GM19372 (cell line): ENCODE measurements at regions not wholly inside any gene's neighbourhood (a gene's known extent, or its start where the extent isn't known, plus 50 kb on each side); places are given as distances from the start of the nearest gene placed in this dataset.

Experiments
- ATAC-seq: cut with Tn5 transposase; IDR thresholded peaks from one replicate; pipeline ENCODE4 v1.9.1; 2021; ENCODE audit warnings: mild to moderate bottlenecking, low read depth, moderate library complexity; ENCODE audit not compliant: unreplicated experiment

DNA sequence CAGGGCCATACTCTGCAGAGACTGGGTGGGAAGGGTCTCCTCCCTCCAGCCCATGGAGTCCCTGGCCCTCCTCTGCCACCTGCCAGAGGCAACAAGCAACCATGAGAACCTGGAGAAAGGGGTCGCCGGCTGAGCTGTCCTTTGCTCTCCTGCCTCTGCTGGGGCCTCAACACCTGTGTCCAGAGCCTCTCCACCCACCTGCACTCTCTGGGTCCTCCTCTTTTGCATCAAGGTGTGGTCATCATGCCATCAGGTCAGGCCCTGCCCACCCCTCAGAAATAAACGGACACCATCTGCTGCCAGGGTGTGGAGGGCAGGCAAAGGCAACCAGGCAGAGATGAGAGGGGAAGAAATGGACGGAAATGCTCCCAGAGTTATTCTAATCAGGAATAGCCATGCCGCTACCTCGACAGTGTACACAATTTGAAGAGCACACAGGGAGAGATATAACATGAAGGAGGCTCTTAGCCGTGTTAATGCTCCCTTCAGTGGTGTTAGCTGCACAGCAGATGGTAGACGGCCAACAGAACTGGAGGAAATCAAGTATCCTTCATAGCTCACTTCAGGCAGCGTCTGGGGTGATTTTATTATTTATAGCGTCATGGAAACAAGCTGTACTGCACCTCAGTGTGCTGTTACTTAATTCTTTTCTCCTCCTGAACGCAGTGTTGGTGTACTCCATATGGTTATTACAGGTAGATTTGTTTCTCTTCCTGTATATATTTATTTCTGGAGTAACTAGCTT, 247.9 kb downstream of the TSN start:
- ATAC-seq, result no peak

DNA sequence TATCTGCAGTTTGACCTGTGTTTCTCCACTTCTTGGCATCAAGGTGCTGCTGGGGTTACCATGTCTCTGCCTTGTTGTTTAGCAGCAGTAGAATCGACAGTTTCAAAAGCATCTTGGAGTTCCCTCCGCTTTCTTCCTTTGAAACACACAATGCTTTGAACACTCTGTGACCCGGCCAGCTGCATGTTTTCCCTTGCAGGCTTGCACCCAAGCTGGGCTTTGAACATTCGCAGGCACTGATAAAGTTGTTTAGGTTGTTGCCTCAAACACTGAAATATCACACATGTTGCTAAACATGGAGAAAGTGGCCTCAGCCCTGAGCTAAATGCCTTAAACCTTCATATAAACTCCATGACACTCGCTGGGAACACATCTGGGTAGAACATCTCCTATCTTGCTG, 251.7 kb downstream of the TSN start:
- no peak for ATAC-seq

DNA sequence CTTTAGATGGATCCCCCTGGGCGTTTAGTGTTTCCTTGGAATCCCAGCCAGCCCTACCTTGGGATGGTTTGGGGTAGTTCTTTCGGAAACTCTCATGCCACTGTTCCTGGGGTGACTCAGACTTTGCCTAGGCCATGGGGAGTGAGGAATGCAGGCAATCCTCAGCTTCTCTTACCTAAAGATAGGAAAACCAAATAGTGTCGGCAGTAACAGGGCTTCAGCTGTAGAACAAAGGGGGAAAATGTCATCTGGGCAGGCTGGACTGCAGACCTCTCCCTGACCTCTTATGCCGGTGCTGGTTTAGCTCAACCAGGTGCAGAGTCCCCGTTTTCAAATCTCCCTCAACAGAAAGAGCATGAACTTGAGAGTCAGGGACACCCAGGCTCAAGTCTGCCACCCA, 252.1 kb downstream of the TSN start:
- ATAC-seq, result no peak

DNA sequence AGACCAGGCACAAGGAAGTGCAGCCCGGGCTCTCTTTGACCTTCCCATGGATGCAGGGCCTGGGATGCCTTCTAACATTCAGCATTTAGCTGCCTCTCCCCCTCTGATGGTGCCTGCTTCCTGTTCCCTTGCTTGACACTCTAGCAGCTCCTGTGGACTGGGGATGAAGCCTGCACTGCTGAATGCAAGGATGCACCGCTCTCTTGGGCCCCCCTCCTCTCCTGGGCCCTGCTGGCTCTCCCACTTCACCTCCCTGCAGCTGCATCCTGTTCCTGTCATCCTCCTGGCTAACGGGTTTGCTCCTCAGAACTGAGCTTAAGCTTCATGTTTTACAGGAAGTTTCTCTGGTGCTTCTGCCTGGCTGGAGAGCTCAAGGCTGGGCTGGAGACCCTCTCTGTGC, 254.1 kb downstream of the TSN start:
- ATAC-seq, result no peak

DNA sequence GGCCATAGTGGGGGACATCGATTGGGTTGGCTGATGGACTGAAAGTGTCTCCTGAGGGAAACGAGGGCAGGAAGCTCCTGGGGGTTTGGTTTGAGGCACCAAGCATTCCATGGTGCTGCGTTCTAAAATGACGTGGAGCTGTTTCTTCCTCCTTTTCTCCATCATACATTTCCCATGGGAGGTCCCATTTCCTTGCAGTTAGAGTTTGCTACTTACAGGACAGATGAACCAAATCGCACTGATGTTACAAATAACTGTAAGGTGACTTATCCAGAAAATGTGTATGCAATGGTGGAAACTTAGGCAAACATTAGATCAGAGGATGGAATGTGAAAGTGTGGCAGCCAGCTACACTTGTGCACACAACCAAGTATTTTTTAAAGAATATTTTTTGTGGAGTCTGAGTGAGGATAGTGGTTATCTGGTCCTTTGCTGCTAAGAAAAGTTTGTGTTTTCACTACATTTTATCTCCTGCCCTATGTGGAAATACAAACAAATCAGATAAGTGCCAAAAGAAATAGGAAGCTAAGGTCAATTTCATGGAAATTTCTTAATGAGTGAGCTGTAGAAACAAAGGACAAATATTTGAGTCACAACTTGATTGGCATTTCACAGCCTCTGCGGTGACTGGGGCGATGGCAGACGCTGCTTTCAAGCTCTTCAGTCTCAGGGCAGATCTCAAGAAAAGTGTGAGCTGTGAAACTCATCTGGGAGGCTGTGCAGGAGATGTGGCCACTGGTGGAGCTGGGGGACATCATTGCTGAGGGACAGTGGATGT, 256.2 kb downstream of the TSN start:
- no peak for ATAC-seq

DNA sequence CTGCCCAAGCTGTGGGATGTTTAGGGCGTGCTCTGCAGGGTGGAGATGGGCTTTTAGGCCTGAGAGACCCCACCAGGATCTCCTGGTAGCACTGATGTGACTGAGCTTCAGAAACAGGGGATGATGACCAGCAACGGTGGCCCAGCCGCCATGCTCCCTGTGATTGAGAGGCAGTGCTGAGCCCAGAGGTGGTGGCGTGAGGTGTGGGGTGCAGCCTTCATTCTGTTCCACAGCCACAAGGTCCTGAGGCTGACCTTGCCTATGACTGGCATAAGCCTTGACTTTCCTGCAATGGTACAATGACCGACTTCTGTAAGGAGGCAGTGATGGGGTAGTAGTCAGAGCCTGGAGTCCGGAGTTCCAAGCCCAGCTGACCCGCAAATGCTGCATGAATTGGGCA, 263.3 kb downstream of the TSN start:
- no peak for ATAC-seq

DNA sequence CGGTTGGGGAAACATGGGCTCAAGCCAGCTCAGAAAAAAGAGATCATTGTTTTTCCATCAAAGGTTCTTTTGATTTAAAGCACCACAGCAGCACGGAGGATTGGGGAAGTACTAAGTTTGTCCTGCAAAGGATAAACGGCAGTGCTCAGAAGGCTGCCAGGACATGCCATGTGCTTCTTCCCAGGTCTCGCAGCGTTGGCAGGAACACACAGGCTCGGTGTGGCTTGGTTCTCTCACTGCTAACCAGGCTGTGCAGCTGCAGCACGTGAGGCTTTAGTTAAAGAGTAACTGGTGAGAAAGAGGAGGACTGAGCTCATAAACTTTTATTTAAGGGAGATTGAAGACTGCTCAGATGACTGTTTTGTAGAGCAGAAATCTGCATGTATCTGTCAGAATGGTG, 264.3 kb downstream of the TSN start:
- ATAC-seq, result no peak

DNA sequence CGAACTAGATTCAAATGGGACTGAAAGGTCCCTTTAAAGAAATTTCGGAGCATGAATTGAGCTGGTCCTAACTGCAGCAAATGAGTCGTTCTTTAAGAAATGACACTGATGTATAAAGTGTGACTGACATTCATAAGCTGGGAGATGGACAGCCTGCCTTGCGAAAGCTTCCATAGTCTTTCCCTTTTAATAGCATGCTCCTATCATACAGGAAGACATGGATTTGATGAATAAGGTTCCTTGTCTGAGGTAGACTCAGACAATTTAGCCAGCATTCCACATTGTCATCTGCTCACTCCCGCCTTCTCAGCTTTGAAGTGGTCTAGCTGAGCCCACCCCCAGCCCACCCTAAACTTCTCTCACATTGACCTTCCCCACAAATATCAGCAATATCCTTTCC, 264.9 kb downstream of the TSN start:
- no peak for ATAC-seq

DNA sequence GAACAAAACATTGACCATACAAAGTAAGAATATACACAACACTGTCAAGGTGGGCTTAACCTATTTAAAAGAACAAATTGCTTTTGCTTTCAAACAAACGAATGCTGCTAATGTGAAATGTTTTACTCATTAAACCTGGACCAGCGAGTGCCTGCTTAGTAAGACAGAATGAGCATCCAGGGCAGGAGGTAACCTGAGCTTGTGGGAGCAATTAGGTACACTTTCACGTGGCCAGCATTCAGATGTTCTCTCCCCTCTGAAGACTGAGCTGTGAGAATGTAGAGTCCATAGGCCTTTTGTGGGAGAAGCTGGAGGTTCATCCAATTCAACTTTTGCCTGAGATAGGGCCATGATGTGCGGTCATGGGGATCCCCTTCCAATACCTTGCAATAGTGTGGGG, 266.5 kb downstream of the TSN start:
- no peak for ATAC-seq

DNA sequence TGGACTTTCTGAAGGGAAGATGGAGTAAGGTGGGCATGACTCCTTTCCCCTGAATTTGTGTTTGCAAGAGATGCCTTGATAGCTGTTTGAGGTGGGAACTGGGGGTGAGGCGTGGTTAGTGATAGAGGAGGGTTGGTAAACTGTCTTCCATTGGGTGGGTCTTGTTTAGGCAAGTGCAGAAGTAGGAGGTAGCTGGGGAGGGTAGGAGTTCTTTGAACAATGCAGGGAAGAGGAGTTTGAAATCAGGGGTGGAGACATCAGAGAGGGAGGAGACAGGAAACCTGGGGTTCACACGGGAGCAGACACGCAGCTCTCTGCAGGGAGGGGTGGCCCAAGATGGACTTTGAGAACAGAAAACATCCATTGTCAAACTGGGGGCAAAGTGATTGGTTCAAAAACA, 267.1 kb downstream of the TSN start:
- no peak for ATAC-seq

DNA sequence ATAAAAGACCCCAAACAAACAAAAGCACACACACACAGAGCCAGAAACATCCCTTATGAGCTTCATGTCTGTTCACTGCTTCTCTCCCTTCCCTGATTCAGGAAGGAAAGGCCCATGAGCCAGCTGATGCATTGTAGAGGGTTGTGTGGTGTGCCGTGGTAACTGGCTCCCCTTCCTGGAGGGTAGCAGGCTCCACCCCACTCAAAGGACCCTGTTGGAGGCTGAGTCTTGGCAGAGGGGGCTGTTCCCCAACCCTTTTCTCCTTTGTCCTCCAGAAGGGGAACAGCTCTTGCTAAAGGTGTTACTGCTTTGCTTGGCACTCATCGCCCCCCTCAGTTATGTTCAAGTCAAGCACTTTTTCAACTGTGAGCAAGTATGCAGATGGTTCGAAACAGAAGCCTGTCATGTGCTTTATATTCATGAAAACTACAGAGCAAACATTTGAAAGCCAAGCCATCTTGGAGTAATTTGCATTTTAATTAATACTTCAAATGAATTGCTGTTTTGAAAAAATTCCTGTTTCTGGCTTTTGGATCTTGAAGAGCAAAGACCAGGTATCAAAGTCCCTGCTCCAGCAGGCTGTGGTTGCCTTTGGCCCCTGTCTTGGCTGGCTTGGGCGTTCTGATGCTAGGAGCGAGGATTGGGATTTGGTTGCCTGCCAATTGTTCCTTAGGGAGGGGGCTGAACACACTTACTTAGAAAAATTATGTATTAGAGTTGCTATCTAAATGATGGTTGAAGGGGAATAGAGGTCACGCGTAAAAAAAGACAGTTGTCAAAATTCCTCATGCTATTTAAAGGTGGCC, 267.8 kb downstream of the TSN start:
- ATAC-seq, result no peak

DNA sequence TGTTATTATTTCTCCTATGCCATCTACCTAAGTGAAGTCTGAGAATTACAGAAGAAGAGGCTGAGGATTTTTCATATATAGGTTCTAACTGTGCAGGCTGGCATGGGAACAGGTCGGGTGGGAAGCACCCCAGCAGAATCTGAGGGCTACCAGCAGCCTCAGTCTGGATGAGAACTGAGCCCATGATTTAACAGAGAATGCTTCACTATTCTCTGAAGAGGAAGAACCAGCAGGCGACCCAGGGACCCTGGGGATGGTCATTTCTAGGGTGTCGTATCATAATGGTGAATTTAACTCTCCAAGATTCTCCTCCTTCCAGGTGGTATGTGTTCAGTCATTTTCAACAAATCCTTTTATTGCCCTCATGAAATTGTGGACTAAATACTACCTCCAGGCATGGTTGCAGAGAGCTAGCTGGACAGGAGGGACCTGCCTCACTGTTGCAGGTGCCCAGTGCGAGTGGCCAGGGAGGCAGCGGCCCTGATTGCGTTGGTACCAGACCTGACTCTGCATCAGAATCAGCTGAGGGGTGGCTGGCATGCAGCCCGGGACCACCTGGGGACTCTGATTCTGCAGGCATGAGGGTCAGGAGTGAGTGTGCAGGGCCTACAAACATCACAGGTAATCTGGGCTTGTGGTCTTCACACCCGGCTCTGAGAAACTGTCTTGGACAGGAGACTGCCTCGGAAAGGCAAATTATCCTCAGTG, 272.2 kb downstream of the TSN start:
- no peak for ATAC-seq

DNA sequence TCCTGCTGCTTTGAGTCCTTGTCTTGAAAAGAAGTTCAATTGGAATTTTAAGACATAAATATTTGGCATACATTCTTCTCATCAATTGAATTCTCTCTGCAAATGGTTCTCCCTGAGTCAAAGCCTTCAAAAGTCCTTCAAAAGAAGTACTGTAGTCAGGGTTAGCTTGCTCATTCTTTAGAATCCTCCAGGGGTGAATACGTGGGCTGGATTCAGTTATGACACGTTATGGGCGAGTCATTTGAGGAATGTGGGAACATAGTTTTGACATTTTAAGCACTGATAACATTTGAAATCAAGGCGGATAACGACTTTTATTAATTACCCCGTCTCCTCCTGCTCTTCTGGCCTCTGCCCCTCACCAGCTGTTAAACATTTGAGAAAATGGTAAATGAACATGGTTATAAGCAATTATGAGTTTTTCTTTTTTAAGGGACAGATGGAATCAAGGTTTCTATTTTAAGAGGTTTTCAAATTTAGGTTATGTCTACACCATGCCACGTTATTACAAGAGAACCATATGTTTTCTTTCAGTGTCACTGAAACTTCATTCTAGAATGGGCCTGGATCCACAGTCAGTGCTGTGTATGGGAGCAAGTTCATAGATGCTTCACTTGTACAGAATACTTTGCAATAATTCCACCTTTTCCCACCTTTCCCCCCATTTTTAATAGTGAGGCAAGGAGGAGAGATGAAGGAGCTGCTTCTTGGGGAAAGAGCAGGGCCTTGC, 273.1 kb downstream of the TSN start:
- no peak for ATAC-seq

DNA sequence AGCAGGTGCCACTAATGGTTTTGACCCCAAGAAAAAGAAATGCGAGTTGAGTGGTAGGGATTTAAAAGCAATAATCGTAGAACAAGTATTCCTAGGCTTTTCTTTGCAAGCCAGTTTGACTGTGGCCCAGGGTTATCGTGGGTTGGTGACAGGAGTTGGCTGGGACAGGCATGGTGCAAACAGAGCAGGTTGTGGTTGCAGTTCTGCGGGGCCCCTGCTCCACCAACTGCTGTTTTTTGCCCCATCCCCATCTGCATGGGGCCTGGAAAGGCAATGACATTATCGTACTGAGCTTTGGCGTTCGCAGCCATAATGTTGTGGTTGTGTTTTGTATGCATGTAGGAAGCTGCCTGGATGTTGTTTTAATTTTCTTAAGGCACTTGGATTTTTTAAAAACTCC, 274.0 kb downstream of the TSN start:
- no peak for ATAC-seq

DNA sequence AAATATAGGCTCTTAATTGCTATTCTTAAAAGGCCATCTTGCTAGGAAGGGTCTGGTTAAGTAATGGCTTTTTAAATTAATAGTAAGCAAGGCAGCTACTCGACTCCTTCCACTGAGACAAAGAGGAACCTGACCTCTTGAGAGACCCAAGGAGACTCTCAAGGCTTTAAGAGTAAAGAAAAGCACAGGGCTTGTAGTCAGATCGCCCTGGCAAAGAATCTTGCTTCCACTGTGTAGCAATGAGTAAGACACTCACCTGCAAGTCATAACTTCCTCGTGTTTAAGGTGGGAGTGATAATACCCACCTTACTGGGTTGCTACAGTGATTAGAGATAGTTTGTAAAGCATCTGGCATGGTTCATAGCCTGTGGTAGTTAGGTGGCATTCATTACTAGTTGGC, 274.5 kb downstream of the TSN start:
- no peak for ATAC-seq

DNA sequence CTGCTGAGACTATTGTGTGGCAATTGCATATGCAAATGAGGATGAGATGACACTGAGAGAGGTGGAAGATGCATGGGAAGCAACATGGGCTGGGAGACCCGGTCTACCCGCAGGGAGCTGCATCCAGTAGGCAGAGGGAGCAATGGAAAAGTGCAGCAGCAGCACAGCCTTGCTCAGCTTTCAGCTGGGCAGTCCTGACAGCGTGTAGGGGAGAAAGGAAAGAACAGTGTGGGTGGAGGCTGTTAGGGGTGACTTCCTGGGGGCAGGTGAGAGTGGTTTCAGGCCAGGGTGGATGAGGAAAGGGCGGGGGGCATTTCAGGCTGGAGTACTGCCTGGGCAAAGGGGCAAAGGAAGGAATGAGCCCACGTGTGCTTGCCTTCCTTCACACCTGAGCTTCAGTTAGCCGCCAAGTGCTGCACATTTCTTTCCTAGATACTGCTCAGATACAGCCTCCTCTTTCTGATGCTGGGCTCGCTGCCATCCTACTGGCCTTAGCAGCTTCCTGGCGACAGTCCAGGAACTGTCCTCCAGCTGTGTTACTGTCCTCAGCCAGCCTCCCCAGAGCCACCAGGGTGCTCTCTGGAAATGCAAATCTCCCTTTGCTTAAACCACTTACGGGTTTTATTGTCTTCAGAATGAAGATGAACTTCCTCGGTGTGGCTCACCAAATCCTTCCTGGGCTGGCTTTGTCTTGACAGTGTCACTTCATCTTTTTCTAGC, 276.3 kb downstream of the TSN start:
- ATAC-seq, result no peak

DNA sequence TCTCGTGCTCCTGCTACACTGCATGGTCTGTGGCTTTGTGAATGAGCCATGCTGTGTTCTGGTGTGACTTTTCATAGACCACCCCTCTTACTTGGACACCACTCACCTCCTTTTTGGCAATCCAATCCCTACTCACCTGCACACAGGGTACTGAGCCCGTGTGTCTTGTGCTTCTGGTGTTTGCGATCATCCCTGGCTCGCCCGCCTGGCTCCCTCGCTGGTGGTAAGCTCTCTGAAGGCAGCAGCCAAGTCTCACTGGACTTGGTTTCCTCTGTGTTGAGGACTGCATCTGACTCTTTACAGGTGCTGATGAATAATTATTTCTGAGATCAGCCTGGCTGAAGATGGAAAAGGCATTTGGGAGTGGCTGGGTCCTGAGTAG, 276.8 kb downstream of the TSN start:
- ATAC-seq, result no peak

DNA sequence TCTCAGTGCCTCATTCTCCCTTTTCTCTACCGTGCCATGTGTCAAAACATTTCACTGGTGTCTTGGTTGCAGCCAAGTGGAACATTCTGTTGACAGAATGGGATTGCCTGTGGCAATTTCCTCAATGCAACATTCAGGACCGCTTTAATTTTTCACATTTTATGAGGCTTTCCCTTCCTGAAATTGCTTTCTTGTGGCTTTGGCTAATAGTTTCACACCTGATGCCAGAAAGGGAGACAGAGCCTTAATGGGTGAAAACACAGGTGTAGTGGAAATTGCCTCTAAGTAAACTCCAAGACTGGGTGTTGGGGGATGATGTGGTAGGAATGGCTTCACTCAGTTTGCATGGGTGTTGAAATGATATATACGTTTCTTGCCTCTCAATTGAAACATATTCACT, 278.3 kb downstream of the TSN start:
- ATAC-seq, result no peak

DNA sequence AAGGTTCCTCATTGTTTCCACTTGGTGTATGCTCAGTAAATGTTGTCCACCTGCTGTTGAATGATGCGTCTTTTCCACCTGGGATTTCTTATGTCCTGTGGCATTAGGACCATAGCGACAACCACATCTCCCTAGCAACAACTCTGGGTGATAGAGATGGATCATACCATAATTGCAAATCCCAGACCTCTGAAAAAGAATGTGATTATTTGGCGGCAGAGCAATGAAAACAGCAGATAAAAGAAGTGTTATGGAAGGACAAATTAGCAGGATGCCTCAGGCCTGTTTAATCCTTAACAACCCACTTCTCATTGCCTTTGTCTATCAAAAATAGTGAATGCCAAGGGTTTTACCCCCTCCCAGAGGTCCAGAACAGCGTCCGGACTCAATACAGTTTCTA, 278.9 kb downstream of the TSN start:
- ATAC-seq, result no peak

DNA sequence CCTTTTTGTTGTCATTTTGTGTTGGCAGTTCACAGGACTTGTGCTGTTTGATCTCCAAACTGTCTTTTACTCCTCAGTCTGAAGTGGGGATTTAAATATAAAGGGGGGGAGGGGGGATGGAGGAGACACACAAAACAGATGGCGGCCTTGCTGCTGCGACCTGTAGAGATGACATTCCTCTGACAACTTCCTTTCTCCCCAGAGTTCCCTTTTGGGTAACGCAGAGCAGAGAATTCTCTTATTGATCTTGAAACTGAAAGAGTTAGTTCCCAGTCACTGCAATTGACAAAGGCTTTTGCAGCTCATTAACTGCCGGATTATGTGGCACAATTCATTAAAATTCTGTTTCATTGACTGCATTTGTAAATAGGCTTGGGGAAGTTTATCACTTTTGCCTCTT, 279.3 kb downstream of the TSN start:
- ATAC-seq, result no peak
